ENCODE measurements at regions not wholly inside any gene's neighbourhood (a gene's known extent, or its start where the extent isn't known, plus 50 kb on each side); places are given as distances from the start of the nearest gene placed in this dataset.

- TF ChIP-seq, protein P1, sequence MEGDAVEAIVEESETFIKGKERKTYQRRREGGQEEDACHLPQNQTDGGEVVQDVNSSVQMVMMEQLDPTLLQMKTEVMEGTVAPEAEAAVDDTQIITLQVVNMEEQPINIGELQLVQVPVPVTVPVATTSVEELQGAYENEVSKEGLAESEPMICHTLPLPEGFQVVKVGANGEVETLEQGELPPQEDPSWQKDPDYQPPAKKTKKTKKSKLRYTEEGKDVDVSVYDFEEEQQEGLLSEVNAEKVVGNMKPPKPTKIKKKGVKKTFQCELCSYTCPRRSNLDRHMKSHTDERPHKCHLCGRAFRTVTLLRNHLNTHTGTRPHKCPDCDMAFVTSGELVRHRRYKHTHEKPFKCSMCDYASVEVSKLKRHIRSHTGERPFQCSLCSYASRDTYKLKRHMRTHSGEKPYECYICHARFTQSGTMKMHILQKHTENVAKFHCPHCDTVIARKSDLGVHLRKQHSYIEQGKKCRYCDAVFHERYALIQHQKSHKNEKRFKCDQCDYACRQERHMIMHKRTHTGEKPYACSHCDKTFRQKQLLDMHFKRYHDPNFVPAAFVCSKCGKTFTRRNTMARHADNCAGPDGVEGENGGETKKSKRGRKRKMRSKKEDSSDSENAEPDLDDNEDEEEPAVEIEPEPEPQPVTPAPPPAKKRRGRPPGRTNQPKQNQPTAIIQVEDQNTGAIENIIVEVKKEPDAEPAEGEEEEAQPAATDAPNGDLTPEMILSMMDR (IDR thresholded peaks at IDR 0.05) = no peak
- no peak for TF ChIP-seq POLR2A (IDR thresholded peaks at IDR 0.05)
These were observed 67.5 kb downstream of the PPP1R2C start for GRCh38 chrX:42710452-42710851.

Measured in heart left ventricle (tissue), 13 donors.